Fibroblast of mammary gland (primary cell): ENCODE measurements at regions not wholly inside any gene's neighbourhood (a gene's known extent, or its start where the extent isn't known, plus 50 kb on each side); places are given as distances from the start of the nearest gene placed in this dataset.

ENCODE experiments used
- DNase-seq: peaks from one replicate; pipeline ENCODE4 v3.0.0-alpha.2; 2010; ENCODE audit warnings: low read depth
- H3K4me3 ChIP-seq: 2 replicates; pipeline ENCODE4 v1.5.1; 2011; ENCODE audit warnings: low read depth, mild to moderate bottlenecking, low read length, moderate library complexity; ENCODE audit not compliant: control insufficient read depth
- TF ChIP-seq, protein P1 (sequence below): conservative IDR thresholded peaks from 2 replicates; pipeline ENCODE4 v1.5.1; 2011; ENCODE audit warnings: low read depth, low read length, inconsistent platforms; ENCODE audit not compliant: control insufficient read depth, insufficient read depth

DNA sequence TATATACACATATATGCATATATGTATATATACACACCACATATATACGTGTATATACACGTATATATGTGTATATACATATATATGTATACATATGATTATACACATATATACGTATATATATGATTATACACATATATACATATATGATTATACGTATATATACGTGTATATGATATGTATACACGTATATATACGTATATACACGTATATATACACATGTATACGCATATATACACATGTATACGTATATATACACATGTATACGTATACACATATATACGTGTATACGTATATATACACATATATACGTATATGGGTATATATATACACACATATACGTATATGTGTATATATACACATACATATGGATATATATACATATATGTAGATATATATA, 62.1 kb upstream of the HMGXB4 start:
- DNase-seq, result no peak
- no peak overlapping the region for H3K4me3 ChIP-seq
- TF ChIP-seq, protein P1, sequence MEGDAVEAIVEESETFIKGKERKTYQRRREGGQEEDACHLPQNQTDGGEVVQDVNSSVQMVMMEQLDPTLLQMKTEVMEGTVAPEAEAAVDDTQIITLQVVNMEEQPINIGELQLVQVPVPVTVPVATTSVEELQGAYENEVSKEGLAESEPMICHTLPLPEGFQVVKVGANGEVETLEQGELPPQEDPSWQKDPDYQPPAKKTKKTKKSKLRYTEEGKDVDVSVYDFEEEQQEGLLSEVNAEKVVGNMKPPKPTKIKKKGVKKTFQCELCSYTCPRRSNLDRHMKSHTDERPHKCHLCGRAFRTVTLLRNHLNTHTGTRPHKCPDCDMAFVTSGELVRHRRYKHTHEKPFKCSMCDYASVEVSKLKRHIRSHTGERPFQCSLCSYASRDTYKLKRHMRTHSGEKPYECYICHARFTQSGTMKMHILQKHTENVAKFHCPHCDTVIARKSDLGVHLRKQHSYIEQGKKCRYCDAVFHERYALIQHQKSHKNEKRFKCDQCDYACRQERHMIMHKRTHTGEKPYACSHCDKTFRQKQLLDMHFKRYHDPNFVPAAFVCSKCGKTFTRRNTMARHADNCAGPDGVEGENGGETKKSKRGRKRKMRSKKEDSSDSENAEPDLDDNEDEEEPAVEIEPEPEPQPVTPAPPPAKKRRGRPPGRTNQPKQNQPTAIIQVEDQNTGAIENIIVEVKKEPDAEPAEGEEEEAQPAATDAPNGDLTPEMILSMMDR, result no peak

DNA sequence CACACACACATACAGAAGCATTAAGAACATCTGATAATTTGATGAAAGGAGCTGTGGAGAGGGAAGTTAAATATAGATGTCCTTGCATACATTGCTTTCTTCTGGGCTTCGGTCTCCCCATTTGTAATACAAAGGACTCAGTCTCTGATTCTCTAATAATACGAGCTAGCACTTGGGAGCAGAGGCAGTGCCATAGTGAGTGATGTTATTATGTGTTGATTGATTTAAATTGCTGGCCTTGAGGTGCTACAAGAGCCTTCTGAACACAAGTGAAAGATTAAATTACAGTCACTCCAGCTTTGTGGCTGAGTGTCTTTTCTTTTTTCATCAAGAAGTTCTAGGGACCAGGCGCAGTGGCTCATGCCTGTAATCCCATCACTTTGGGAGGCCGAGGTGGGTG, 61.5 kb upstream of the HMGXB4 start:
- no peak overlapping the region for H3K4me3 ChIP-seq
- TF ChIP-seq, protein P1, result no peak
- no peak for DNase-seq

DNA sequence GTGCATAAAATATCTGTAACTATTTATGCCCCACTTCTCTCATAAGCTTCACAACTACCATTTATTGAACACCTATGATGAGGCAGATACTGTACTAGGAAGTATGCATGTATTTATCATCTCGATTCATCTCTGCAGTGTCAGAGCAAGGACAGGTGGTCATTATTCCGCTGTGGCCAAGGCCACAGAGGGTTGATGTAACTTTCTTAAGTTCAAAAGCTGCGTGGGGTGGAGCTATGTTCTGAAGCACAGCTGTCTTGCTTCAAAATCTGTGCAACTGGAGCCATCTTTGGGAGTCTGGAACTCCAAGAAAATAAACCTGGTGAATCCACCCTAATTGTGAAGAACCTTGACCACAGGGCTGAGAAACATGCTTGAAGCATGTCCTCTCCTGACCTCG, 60.2 kb upstream of the HMGXB4 start:
- DNase-seq, result no peak
- TF ChIP-seq, protein P1, result no peak
- H3K4me3 ChIP-seq, result no peak overlapping the region

DNA sequence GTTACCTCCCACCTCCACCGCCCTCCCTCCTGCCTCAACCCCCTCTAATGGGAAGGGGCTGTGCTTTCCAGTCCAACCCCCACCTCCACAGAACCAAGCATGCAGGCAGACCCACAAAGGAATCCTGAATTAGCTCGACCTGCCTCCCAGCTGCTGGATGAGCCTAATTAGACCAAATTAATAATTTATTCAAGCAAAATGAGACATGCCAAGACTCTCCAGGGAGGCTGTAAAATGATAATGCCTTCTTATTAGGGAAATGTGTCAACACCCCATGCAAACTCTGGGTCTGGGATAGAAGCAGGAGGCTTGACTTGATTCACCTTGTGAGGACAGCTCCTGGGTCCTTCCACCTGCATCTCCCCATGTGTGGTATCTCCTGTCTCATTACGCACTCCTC, 59.4 kb upstream of the HMGXB4 start:
- TF ChIP-seq, protein P1, result no peak
- H3K4me3 ChIP-seq, result no peak overlapping the region
- no peak for DNase-seq

DNA sequence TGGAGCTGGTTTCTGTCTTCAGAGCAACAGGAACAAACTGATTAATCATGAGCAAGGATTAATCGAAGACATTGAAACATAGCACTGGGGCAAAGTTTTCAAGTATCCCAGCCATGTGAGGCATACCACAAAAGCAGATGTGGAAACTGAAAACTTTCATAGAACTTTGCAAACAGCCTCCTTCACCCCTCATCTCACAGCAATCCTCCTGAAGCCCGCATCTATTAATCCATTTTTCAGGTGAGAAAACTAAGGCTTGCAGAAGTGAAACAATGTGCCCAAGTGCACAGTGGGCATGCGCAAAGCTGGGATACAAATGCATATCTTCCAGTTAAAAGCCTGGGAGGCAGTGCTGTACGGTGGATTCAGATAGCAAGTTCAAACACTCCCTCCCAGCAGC, 58.6 kb upstream of the HMGXB4 start:
- no peak for DNase-seq
- no peak overlapping the region for H3K4me3 ChIP-seq
- TF ChIP-seq, protein P1, result no peak

DNA sequence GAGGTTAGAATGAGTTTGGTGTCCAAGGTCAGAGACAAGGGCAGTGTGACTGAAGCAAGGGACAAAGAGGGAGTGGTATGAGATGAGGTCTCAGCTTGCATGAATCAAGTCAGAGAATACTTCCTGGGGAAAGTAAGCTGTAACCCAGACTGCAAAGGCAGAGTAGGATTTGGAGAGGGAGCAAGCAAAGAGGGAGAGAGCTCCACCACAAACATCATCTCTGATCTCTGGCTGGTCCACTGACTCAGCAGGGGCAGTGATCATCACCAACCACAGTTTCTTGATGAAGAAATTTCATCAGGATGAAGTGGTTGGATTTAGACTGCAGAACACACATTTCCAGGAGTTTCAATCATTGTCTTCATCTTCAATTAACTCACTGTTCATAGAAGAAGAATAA, 54.9 kb upstream of the HMGXB4 start:
- no peak overlapping the region for H3K4me3 ChIP-seq
- no peak for DNase-seq
- TF ChIP-seq, protein P1, result no peak

DNA sequence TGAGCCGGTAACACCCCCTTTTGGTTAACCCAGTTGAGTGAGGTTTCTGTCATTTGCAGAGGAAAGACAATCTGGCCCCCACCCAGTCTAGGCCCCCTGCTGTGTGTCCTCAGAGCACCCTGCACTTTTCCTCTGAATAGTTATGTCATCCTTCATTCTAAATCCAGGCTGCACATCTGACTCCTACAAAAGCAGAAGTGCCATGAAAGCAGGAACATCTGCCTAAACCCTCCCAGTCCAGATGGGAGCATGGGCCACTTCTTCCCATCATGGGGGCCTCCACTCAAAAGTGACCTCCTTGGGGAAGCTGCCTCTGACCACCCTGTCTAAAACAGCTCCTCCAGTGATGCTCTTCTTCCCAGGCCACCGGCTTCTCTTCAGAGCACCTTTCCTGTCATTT, 53.7 kb upstream of the HMGXB4 start:
- no peak overlapping the region for H3K4me3 ChIP-seq
- TF ChIP-seq, protein P1, result no peak
- DNase-seq, result no peak
